ENCODE measurements at regions not wholly inside any gene's neighbourhood (a gene's known extent, or its start where the extent isn't known, plus 50 kb on each side); places are given as distances from the start of the nearest gene placed in this dataset.

DNA sequence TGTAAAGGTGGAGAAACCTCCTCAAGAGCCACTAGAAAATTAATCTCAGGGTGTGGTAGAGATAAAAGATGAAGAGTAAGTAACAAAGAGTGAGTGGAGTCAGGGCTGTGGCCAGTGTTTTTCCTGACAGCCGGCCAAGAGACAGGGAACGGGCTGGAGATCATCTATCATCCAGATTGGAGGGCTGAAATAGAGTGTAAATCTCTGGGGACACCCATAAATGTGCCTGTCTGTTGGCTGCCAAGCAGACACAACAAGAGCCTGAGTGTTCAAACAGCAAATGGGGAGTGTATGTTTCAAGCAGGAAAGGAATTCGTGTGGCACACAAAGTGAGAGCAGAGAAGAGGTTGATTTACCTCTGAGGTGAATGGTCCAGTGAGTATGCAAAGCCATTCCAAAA is 326.4 kb upstream of the KHDRBS2 start:
- TF ChIP-seq, protein P1, sequence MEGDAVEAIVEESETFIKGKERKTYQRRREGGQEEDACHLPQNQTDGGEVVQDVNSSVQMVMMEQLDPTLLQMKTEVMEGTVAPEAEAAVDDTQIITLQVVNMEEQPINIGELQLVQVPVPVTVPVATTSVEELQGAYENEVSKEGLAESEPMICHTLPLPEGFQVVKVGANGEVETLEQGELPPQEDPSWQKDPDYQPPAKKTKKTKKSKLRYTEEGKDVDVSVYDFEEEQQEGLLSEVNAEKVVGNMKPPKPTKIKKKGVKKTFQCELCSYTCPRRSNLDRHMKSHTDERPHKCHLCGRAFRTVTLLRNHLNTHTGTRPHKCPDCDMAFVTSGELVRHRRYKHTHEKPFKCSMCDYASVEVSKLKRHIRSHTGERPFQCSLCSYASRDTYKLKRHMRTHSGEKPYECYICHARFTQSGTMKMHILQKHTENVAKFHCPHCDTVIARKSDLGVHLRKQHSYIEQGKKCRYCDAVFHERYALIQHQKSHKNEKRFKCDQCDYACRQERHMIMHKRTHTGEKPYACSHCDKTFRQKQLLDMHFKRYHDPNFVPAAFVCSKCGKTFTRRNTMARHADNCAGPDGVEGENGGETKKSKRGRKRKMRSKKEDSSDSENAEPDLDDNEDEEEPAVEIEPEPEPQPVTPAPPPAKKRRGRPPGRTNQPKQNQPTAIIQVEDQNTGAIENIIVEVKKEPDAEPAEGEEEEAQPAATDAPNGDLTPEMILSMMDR (IDR thresholded peaks at IDR 0.05 in 2 of 3, conservative IDR thresholded peaks at IDR 0.05 in 1 of 3; ENCODE audit: borderline replicate concordance in 1 of 3, insufficient read depth in 1 of 3, low read depth in 2 of 3, low read length in 2 of 3) = no peak
- TF ChIP-seq SIN3A (IDR thresholded peaks at IDR 0.05; ENCODE audit: low read depth) (no peak), EZH2 (IDR thresholded peaks at IDR 0.05) (no peak), EZH2phosphoT487 (IDR thresholded peaks at IDR 0.05; ENCODE audit: borderline replicate concordance) (no peak), POLR2A (IDR thresholded peaks at IDR 0.05; ENCODE audit: borderline replicate concordance, extremely low read depth, insufficient read depth, insufficient read length) (no peak), CBX3 (IDR thresholded peaks at IDR 0.05; ENCODE audit: low read depth) (no peak), FOSL1 (IDR thresholded peaks at IDR 0.05; ENCODE audit: low read depth) (no peak), YY1 (IDR thresholded peaks at IDR 0.05; ENCODE audit: extremely low read depth, insufficient replicate concordance, low read depth, low read length) (no peak), RAD21 (IDR thresholded peaks at IDR 0.05; ENCODE audit: low read depth) (no peak), JUND (IDR thresholded peaks at IDR 0.05) (no peak), ZFX (IDR thresholded peaks at IDR 0.05) (no peak)
